Activated T-helper 2 cell treated with anti-CD3 and anti-CD28 coated beads, Interferon-gamma antibody, Interleukin-2, Interleukin-4, amounts not matched to agents 10 μg/mL and 5 μg/mL and 100 μg/mL, durations not matched to agents 14 hours and 24 hours and 36 hours (primary cell): ENCODE measurements at regions not wholly inside any gene's neighbourhood (a gene's known extent, or its start where the extent isn't known, plus 50 kb on each side); places are given as distances from the start of the nearest gene placed in this dataset.
"Not testable (repeated sequence)": the region's sequence is repeated elsewhere in the genome, so short reads cannot be mapped to it uniquely, and the experiment has no call there.

Experiments used
- DNase-seq: peaks from one replicate; pipeline ENCODE4 v3.0.0; 2021; ENCODE audit warnings: low spot score
- H3K27ac Mint-ChIP-seq: one replicate; pipeline ENCODE4 v1.8.0; 2021; ENCODE audit warnings: mixed read lengths
- H3K27me3 Mint-ChIP-seq: one replicate; pipeline ENCODE4 v1.8.0; 2021; ENCODE audit warnings: low read depth, mixed read lengths
- H3K36me3 Mint-ChIP-seq: one replicate; pipeline ENCODE4 v1.8.0; 2021; ENCODE audit warnings: low read depth, mixed read lengths
- H3K4me1 Mint-ChIP-seq: one replicate; pipeline ENCODE4 v1.8.0; 2021; ENCODE audit warnings: low read depth, mixed read lengths
- H3K4me3 Mint-ChIP-seq: one replicate; pipeline ENCODE4 v1.8.0; 2021; ENCODE audit warnings: low read depth, mild to moderate bottlenecking, moderate library complexity, mixed read lengths
- H3K9me3 Mint-ChIP-seq: one replicate; pipeline ENCODE4 v1.8.0; 2021; ENCODE audit warnings: mixed read lengths
- intact Hi-C: fragments of 100-400 bp; cut with micrococcal nuclease; formaldehyde crosslinking; loops from one replicate; pipeline ENCODE4 v1.15.1; 2023

- H3K36me3 Mint-ChIP-seq = no peaks in the 10 kb centered on the region
These were observed 76.1 kb upstream of the THBS1 start for GRCh38 chr15:39504808-39505207.

GRCh38 chr15:39506146-39506545, 74.7 kb upstream of the THBS1 start:
- H3K4me3 Mint-ChIP-seq = no peak overlapping the region
- no peaks in the 10 kb centered on the region for H3K36me3 Mint-ChIP-seq
- H3K27me3 Mint-ChIP-seq = peaks cover 11% of the 10 kb centered on the region
- no peak overlapping the region for H3K27ac Mint-ChIP-seq
- no peak for DNase-seq
- no peaks in the 10 kb centered on the region for H3K4me1 Mint-ChIP-seq
- intact Hi-C loops = no loop called here
- no peaks in the 10 kb centered on the region for H3K9me3 Mint-ChIP-seq

More at GRCh38 chr15:39504808-39505207, 76.1 kb upstream of the THBS1 start:
- Mint-ChIP-seq H3K4me1 (no peaks in the 10 kb centered on the region), H3K4me3 (no peak overlapping the region), H3K27me3 (peaks cover 11% of the 10 kb centered on the region), H3K27ac (no peak overlapping the region), H3K9me3 (no peaks in the 10 kb centered on the region)
- DNase-seq = no peak
- intact Hi-C loops = no loop called here

GRCh38 chr15:39508536-39508935, 72.3 kb upstream of the THBS1 start:
- Mint-ChIP-seq H3K27ac (no peak overlapping the region), H3K36me3 (no peaks in the 10 kb centered on the region), H3K4me1 (no peaks in the 10 kb centered on the region), H3K27me3 (peaks cover 15% of the 10 kb centered on the region), H3K9me3 (peaks cover under 1% of the 10 kb centered on the region), H3K4me3 (no peak overlapping the region)
- DNase-seq = no peak
- intact Hi-C loops = no loop called here

GRCh38 chr15:39510001-39510701, 70.7 kb upstream of the THBS1 start:
- Mint-ChIP-seq H3K4me1 (no peaks in the 10 kb centered on the region), H3K9me3 (peaks cover 10% of the 10 kb centered on the region), H3K27me3 (peaks cover 17% of the 10 kb centered on the region), H3K27ac (no peak overlapping the region), H3K4me3 (no peak overlapping the region), H3K36me3 (no peaks in the 10 kb centered on the region)
- DNase-seq = no peak
- intact Hi-C loops = no loop called here

GRCh38 chr15:39511000-39511915, 69.6 kb upstream of the THBS1 start:
- no peak for DNase-seq
- no peak overlapping the region for H3K27ac Mint-ChIP-seq
- intact Hi-C loops = no loop called here
- peaks cover 11% of the 10 kb centered on the region for H3K9me3 Mint-ChIP-seq
- no peaks in the 10 kb centered on the region for H3K4me1 Mint-ChIP-seq
- H3K36me3 Mint-ChIP-seq = no peaks in the 10 kb centered on the region
- no peak overlapping the region for H3K4me3 Mint-ChIP-seq
- peaks cover 22% of the 10 kb centered on the region for H3K27me3 Mint-ChIP-seq

- Mint-ChIP-seq H3K9me3 (peaks cover 11% of the 10 kb centered on the region), H3K27me3 (peaks cover 23% of the 10 kb centered on the region), H3K36me3 (no peaks in the 10 kb centered on the region), H3K4me1 (no peaks in the 10 kb centered on the region), H3K4me3 (no peak overlapping the region), H3K27ac (no peak overlapping the region)
- no peak for DNase-seq
- intact Hi-C loops = no loop called here
These were observed 69.0 kb upstream of the THBS1 start for GRCh38 chr15:39511916-39512260.

- Mint-ChIP-seq H3K4me1 (no peaks in the 10 kb centered on the region), H3K36me3 (no peaks in the 10 kb centered on the region), H3K9me3 (peaks cover 11% of the 10 kb centered on the region), H3K4me3 (no peak overlapping the region), H3K27me3 (peaks cover 20% of the 10 kb centered on the region), H3K27ac (no peak overlapping the region)
- intact Hi-C loops = no loop called here
- no peak for DNase-seq
These were observed 68.2 kb upstream of the THBS1 start for GRCh38 chr15:39512643-39513042.

- no peak overlapping the region for H3K4me3 Mint-ChIP-seq
- DNase-seq = no peak
- no peak overlapping the region for H3K27ac Mint-ChIP-seq
- H3K9me3 Mint-ChIP-seq = peaks cover 11% of the 10 kb centered on the region
- no peaks in the 10 kb centered on the region for H3K36me3 Mint-ChIP-seq
- H3K4me1 Mint-ChIP-seq = no peaks in the 10 kb centered on the region
- H3K27me3 Mint-ChIP-seq = peaks cover 24% of the 10 kb centered on the region
- intact Hi-C loops = no loop called here
These were observed 66.9 kb upstream of the THBS1 start for GRCh38 chr15:39513936-39514335.

- Mint-ChIP-seq H3K36me3 (no peaks in the 10 kb centered on the region), H3K9me3 (peaks cover 11% of the 10 kb centered on the region), H3K4me1 (no peaks in the 10 kb centered on the region), H3K27ac (no peak overlapping the region), H3K4me3 (no peak overlapping the region), H3K27me3 (peaks cover 24% of the 10 kb centered on the region)
- DNase-seq = no peak
- intact Hi-C loops = no loop called here
These were observed 65.9 kb upstream of the THBS1 start for GRCh38 chr15:39514933-39515332.

- peaks cover 11% of the 10 kb centered on the region for H3K9me3 Mint-ChIP-seq
- H3K4me1 Mint-ChIP-seq = no peaks in the 10 kb centered on the region
- H3K27me3 Mint-ChIP-seq = peaks cover 24% of the 10 kb centered on the region
- DNase-seq = no peak
- intact Hi-C loops = no loop called here
- H3K27ac Mint-ChIP-seq = no peak overlapping the region
- no peak overlapping the region for H3K4me3 Mint-ChIP-seq
- no peaks in the 10 kb centered on the region for H3K36me3 Mint-ChIP-seq
These were observed 65.1 kb upstream of the THBS1 start for GRCh38 chr15:39515765-39516164.

GRCh38 chr15:39517122-39517855, 63.6 kb upstream of the THBS1 start:
- peaks cover 22% of the 10 kb centered on the region for H3K27me3 Mint-ChIP-seq

GRCh38 chr15:39523968-39524367, 56.9 kb upstream of the THBS1 start:
- H3K27ac Mint-ChIP-seq, DNase-seq, intact Hi-C loops, H3K27me3 Mint-ChIP-seq, H3K4me1 Mint-ChIP-seq, H3K4me3 Mint-ChIP-seq, H3K36me3 Mint-ChIP-seq, H3K9me3 Mint-ChIP-seq: not testable (repeated sequence)

More at GRCh38 chr15:39517122-39517855, 63.6 kb upstream of the THBS1 start:
- no peak for DNase-seq
- H3K4me1 Mint-ChIP-seq = no peaks in the 10 kb centered on the region
- intact Hi-C loops = no loop called here
- no peaks in the 10 kb centered on the region for H3K36me3 Mint-ChIP-seq
- no peak overlapping the region for H3K4me3 Mint-ChIP-seq
- no peak overlapping the region for H3K27ac Mint-ChIP-seq
- peaks cover 11% of the 10 kb centered on the region for H3K9me3 Mint-ChIP-seq

GRCh38 chr15:39529457-39529856, 51.4 kb upstream of the THBS1 start:
- Mint-ChIP-seq H3K4me1 (peaks cover 2% of the 10 kb centered on the region), H3K36me3 (no peaks in the 10 kb centered on the region), H3K27me3 (peaks cover 12% of the 10 kb centered on the region), H3K27ac (no peak overlapping the region), H3K4me3 (no peak overlapping the region), H3K9me3 (no peaks in the 10 kb centered on the region)
- DNase-seq = no peak
- intact Hi-C loops = no loop called here
